Left lung (tissue), 4 donors: ENCODE measurements at regions not wholly inside any gene's neighbourhood (a gene's known extent, or its start where the extent isn't known, plus 50 kb on each side); places are given as distances from the start of the nearest gene placed in this dataset.

Experiments used
- ATAC-seq: fragments of 200-7000 bp; cut with Tn5 transposase; one replicate; pipeline ENCODE4 v1.9.1; 2020; ENCODE audit warnings: moderate library complexity
- DNase-seq, 4 donors: peaks; one replicate each; pipeline ENCODE4 v3.0.0-alpha.2; 2013 to 2020
- H3K27ac ChIP-seq, 2 donors: fragments of 200-600 bp; sonication (generic) in 1 of 2; one replicate each; pipeline versions ENCODE4 v1.5.0 to v1.8.0; 2020 to 2021
- H3K27me3 ChIP-seq, 2 donors: fragments of 200-600 bp; sonication (generic) in 1 of 2; one replicate each; pipeline versions ENCODE4 v1.5.0 to v1.8.0; 2020 to 2021
- H3K36me3 ChIP-seq, 2 donors: fragments of 200-600 bp; sonication (generic) in 1 of 2; one replicate each; pipeline versions ENCODE4 v1.5.0 to v1.8.0; 2020 to 2021
- H3K4me1 ChIP-seq, 2 donors: fragments of 200-600 bp; one replicate each; pipeline ENCODE4 v1.8.0; 2021
- H3K4me3 ChIP-seq, 2 donors: fragments of 200-600 bp; sonication (generic) in 1 of 2; one replicate each; pipeline versions ENCODE4 v1.5.0 to v1.8.0; 2020 to 2021; ENCODE audit warnings: mild to moderate bottlenecking in 1 of 2
- H3K9me3 ChIP-seq, 2 donors: fragments of 200-600 bp; sonication (generic) in 1 of 2; one replicate each; pipeline versions ENCODE4 v1.5.0 to v1.8.0; 2020 to 2021
- intact Hi-C, 2 donors: fragments of 100-400 bp; cut with DNase I; formaldehyde crosslinking; loops; one replicate each; pipeline versions ENCODE4 v1.11.2 to v1.14.2; 2022
- TF ChIP-seq, protein P1 (sequence below), 2 donors: fragments of 200-600 bp; sonication (generic) in 1 of 2; IDR thresholded peaks; one replicate each; pipeline versions ENCODE4 v1.5.0 to v1.8.0; 2021; ENCODE audit warnings: antibody characterized with exemption in 2 of 2
- donor health status: DM: no; HTN: yes; CAD: no.
- donor health status: DM: no; HTN: no; CAD: no.

DNA sequence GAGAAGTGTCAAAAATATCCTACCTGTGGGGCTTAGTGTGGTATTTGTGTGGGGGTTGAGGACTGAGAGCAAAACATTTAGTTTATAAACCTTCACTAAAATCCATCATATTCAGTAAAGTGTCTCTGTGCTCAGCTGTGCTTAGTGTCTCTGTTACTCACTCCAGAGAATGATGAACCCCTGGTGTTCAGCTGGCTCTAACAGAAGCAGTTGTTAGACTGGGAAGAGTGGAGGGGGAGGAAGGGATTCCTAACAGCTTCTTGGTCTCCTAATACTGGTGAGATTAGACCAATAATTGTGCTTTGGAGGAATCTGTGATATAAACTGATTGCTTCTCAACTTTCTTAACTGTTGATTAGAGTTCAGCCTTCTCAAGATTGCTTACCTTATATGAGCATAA is 1123.5 kb downstream of the ROBO2 start:
- intact Hi-C loops: no loop called here
- no peaks in the 10 kb centered on the region for H3K27me3 ChIP-seq
- DNase-seq: no peak
- H3K4me1 ChIP-seq: no peaks in the 10 kb centered on the region
- ATAC-seq: no peak
- no peak overlapping the region for H3K4me3 ChIP-seq
- TF ChIP-seq, protein P1, sequence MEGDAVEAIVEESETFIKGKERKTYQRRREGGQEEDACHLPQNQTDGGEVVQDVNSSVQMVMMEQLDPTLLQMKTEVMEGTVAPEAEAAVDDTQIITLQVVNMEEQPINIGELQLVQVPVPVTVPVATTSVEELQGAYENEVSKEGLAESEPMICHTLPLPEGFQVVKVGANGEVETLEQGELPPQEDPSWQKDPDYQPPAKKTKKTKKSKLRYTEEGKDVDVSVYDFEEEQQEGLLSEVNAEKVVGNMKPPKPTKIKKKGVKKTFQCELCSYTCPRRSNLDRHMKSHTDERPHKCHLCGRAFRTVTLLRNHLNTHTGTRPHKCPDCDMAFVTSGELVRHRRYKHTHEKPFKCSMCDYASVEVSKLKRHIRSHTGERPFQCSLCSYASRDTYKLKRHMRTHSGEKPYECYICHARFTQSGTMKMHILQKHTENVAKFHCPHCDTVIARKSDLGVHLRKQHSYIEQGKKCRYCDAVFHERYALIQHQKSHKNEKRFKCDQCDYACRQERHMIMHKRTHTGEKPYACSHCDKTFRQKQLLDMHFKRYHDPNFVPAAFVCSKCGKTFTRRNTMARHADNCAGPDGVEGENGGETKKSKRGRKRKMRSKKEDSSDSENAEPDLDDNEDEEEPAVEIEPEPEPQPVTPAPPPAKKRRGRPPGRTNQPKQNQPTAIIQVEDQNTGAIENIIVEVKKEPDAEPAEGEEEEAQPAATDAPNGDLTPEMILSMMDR (IDR thresholded peaks at IDR 0.05): no peak
- H3K27ac ChIP-seq: no peak overlapping the region
- H3K36me3 ChIP-seq: no peaks in the 10 kb centered on the region
- H3K9me3 ChIP-seq: no peaks in the 10 kb centered on the region

- Histone ChIP-seq H3K27ac (no peak overlapping the region), H3K27me3 (no peaks in the 10 kb centered on the region), H3K36me3 (no peaks in the 10 kb centered on the region), H3K4me3 (no peak overlapping the region), H3K4me1 (no peaks in the 10 kb centered on the region), H3K9me3 (no peaks in the 10 kb centered on the region)
- ATAC-seq: no peak
- TF ChIP-seq, protein P1 (IDR thresholded peaks at IDR 0.05): no peak
- DNase-seq: no peak
- intact Hi-C loops: no loop called here
Observed at GRCh38 chr3:78165876-78166275, 1126.0 kb downstream of the ROBO2 start.

- Histone ChIP-seq H3K4me1 (no peaks in the 10 kb centered on the region), H3K27me3 (no peaks in the 10 kb centered on the region), H3K27ac (no peak overlapping the region), H3K9me3 (no peaks in the 10 kb centered on the region), H3K36me3 (no peaks in the 10 kb centered on the region), H3K4me3 (no peak overlapping the region)
- ATAC-seq (no peak), DNase-seq (peak in 1 of 4 donors; percentile 21)
- intact Hi-C loops: no loop called here
- TF ChIP-seq, protein P1 (IDR thresholded peaks at IDR 0.05): no peak
Observed at GRCh38 chr3:78174821-78175220, 1134.9 kb downstream of the ROBO2 start.

DNA sequence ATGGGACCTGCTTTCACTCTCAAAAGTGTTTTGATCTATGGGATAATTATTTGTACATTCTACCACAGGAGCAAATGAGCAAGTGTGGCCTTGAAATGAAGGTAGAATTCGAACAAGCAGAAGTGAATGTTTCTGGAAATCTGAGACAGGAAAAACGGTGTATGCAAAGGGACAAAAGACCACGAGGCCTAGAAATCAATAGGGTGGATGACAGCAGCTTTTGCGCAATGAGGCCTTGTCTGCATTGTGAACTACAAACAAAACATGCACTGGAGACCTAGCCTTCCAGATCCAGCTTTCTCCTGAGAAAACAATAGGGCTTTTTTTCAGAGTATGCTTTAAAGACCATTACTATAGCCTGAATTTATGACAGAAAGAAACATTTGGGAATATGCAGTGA is 1137.0 kb downstream of the ROBO2 start:
- H3K27me3 ChIP-seq: no peaks in the 10 kb centered on the region
- no peaks in the 10 kb centered on the region for H3K4me1 ChIP-seq
- ATAC-seq (no peak), DNase-seq (no peak)
- intact Hi-C loops: no loop called here
- H3K9me3 ChIP-seq: no peaks in the 10 kb centered on the region
- TF ChIP-seq, protein P1 (IDR thresholded peaks at IDR 0.05): no peak
- H3K27ac ChIP-seq: no peak overlapping the region
- H3K36me3 ChIP-seq: no peaks in the 10 kb centered on the region
- no peak overlapping the region for H3K4me3 ChIP-seq

DNA sequence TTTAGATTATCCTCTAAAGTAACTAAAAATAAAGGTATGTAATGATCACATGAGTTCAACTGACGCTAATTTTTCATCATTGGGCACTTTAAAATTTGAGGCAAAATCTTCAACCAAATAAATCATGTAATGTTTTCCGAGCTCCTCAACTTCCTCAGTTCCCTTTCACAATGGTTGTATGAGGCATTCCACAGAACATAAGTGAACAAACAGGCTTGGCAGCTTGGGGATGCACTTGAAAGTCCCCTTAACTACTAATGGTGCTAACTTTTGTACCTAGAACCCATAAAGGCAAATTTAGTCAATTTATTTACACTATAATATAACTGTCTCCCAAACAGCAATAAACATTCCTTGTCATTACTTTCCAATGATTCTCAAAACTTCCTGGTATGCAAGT is 1137.9 kb downstream of the ROBO2 start:
- Histone ChIP-seq H3K27ac (no peak overlapping the region), H3K4me1 (no peaks in the 10 kb centered on the region), H3K36me3 (no peaks in the 10 kb centered on the region), H3K9me3 (no peaks in the 10 kb centered on the region), H3K27me3 (no peaks in the 10 kb centered on the region), H3K4me3 (no peak overlapping the region)
- DNase-seq: peak in 1 of 4 donors; percentile 12
- ATAC-seq: peak; percentile 52
- intact Hi-C loops: no loop called here
- TF ChIP-seq, protein P1 (IDR thresholded peaks at IDR 0.05): no peak
